Endothelial cell of umbilical vein (primary cell): ENCODE measurements at regions not wholly inside any gene's neighbourhood (a gene's known extent, or its start where the extent isn't known, plus 50 kb on each side); places are given as distances from the start of the nearest gene placed in this dataset.

Source experiments
- BruUV-seq: library from RNA; stranded (reverse); fragments of 400-500 nt; replicated peaks from 2 replicates; lab custom pipeline; 2021; lab: Mats Ljungman, UMichigan
- CTCF ChIA-PET: fragments of 300-600, 350-600 bp; sonication (Branson Sonifier 250); formaldehyde crosslinking; loops from one replicate; lab custom pipeline; 2021; ENCODE audit warnings: antibody characterized with exemption, inconsistent platforms; lab: Charles Lee
- POLR2A ChIA-PET: fragments of 300-600, 350-600 bp; sonication (Branson Sonifier 250); formaldehyde crosslinking; loops from one replicate; lab custom pipeline; 2021; ENCODE audit warnings: antibody characterized with exemption, inconsistent platforms; lab: Charles Lee
- DNase-seq: peaks from one replicate; pipeline ENCODE4 v3.0.0-alpha.2; 2011; ENCODE audit warnings: low read depth, low spot score
- FAIRE-seq: peaks from 2 replicates; lab custom pipeline; 2011; peaks lifted over from hg19 to GRCh38; lab: Jason Lieb, UNC
- H2AFZ ChIP-seq: 2 replicates; pipeline ENCODE4 v1.6.0; 2012; ENCODE audit warnings: low read depth, low read length, control low read depth, inconsistent platforms
- H3K27ac ChIP-seq: 2 replicates; pipeline ENCODE4 v1.5.1; 2011; ENCODE audit warnings: low read depth, mild to moderate bottlenecking, control low read depth, low read length, moderate library complexity; ENCODE audit not compliant: insufficient read depth
- H3K27me3 ChIP-seq, 2 experiments: 2 replicates each; pipeline versions ENCODE4 v1.6.0 to v1.6.1; 2011; ENCODE audit warnings: low read length in 2 of 2, mixed read lengths in 1 of 2; ENCODE audit not compliant: control insufficient read depth in 2 of 2, insufficient read depth in 2 of 2
- H3K36me3 ChIP-seq, 2 experiments: 2 replicates in 1 of 2; 3 replicates in 1 of 2; pipeline ENCODE4 v1.5.1; 2011; ENCODE audit warnings: low read length in 2 of 2, mild to moderate bottlenecking in 1 of 2, moderate library complexity in 1 of 2; ENCODE audit not compliant: control insufficient read depth in 2 of 2, insufficient read depth in 2 of 2; ENCODE audit errors: extremely low read depth in 1 of 2
- H3K4me1 ChIP-seq: 3 replicates; pipeline ENCODE4 v1.5.1; 2011; ENCODE audit warnings: mild to moderate bottlenecking, low read length; ENCODE audit not compliant: control insufficient read depth, insufficient read depth; ENCODE audit errors: extremely low read depth
- H3K4me2 ChIP-seq: 2 replicates; pipeline ENCODE4 v1.6.1; 2011; ENCODE audit warnings: low read length, control low read depth, mixed read lengths; ENCODE audit not compliant: insufficient read depth
- H3K4me3 ChIP-seq, 3 experiments: fragments of 200-600 bp in 1 of 3; sonication (generic), shearing (Covaris generic) in 1 of 3; replicated peaks in 1 of 3; 2 replicates each; pipeline ENCODE4 v1.5.1; 2011 to 2016; ENCODE audit warnings: control low read depth in 3 of 3, low read length in 3 of 3, mild to moderate bottlenecking in 2 of 3, inconsistent platforms in 1 of 3, low read depth in 1 of 3, moderate library complexity in 1 of 3; ENCODE audit not compliant: insufficient read depth in 1 of 3
- H3K79me2 ChIP-seq: 2 replicates; pipeline ENCODE4 v1.6.0; 2012; ENCODE audit warnings: low read length, inconsistent platforms; ENCODE audit not compliant: control insufficient read depth, insufficient read depth
- H3K9ac ChIP-seq: replicated peaks from 2 replicates; pipeline ENCODE3; 2011; ENCODE audit warnings: low read length, control low read depth; ENCODE audit not compliant: insufficient read depth; ENCODE audit errors: extremely low read depth
- H3K9me1 ChIP-seq: replicated peaks from 3 replicates; pipeline ENCODE4 v1.6.0; 2011; ENCODE audit warnings: mild to moderate bottlenecking, low read length; ENCODE audit not compliant: control insufficient read depth, insufficient read depth; ENCODE audit errors: extremely low read depth
- H3K9me3 ChIP-seq: replicated peaks from 2 replicates; pipeline ENCODE4 v1.5.1; 2012; ENCODE audit warnings: low read length, inconsistent platforms; ENCODE audit not compliant: control insufficient read depth, insufficient read depth
- H4K20me1 ChIP-seq: replicated peaks from 2 replicates; pipeline ENCODE3; 2011; ENCODE audit warnings: mild to moderate bottlenecking, low read length; ENCODE audit not compliant: control insufficient read depth, insufficient read depth; ENCODE audit errors: extremely low read depth
- CTCF ChIP-seq, 2 donors: IDR thresholded peaks; 1 replicate in 1 of 2; 2 replicates in 1 of 2; pipeline ENCODE4 v1.5.1; 2011; ENCODE audit warnings: low read length in 2 of 2, mild to moderate bottlenecking in 2 of 2, moderate library complexity in 2 of 2, control low read depth in 1 of 2, inconsistent platforms in 1 of 2, low read depth in 1 of 2; ENCODE audit not compliant: insufficient read depth in 1 of 2; ENCODE audit errors: extremely low read depth in 1 of 2
- EZH2 ChIP-seq: IDR thresholded peaks from 2 replicates; pipeline ENCODE4 v1.6.1; 2012; ENCODE audit warnings: borderline replicate concordance, low read depth, mild to moderate bottlenecking, moderate library complexity, low read length, inconsistent platforms; ENCODE audit not compliant: severe bottlenecking
- FOS ChIP-seq: IDR thresholded peaks from 2 replicates; pipeline ENCODE4 v1.6.1; 2011; ENCODE audit warnings: mild to moderate bottlenecking, low read length, moderate library complexity, borderline replicate concordance; ENCODE audit not compliant: insufficient read depth
- GATA2 ChIP-seq: IDR thresholded peaks from 2 replicates; pipeline ENCODE4 v1.7.0; 2011; ENCODE audit warnings: low read depth, mild to moderate bottlenecking, moderate library complexity, mixed read lengths, low read length; ENCODE audit not compliant: insufficient read length, insufficient read depth
- JUN ChIP-seq: IDR thresholded peaks from 2 replicates; pipeline ENCODE4 v1.6.1; 2011; ENCODE audit warnings: borderline replicate concordance, low read depth; ENCODE audit not compliant: insufficient read length, insufficient read depth
- MAX ChIP-seq: IDR thresholded peaks from 2 replicates; pipeline ENCODE4 v1.6.1; 2011; ENCODE audit not compliant: insufficient read depth, insufficient read length
- MYC ChIP-seq: IDR thresholded peaks from one replicate; pipeline ENCODE4 v1.6.1; 2011; ENCODE audit warnings: mild to moderate bottlenecking, low read depth, low read length
- POLR2A ChIP-seq: IDR thresholded peaks from 2 replicates; pipeline ENCODE4 v1.6.1; 2012; ENCODE audit warnings: low read depth, mild to moderate bottlenecking, control low read depth, low read length
- POLR2AphosphoS5 ChIP-seq: IDR thresholded peaks from 2 replicates; pipeline ENCODE4 v1.6.1; 2012; ENCODE audit warnings: low read depth, mild to moderate bottlenecking, control low read depth, low read length, moderate library complexity; ENCODE audit not compliant: insufficient read depth
- dilution Hi-C: fragments of 300-500 bp; cut with MboI; formaldehyde crosslinking; loops from one replicate; pipeline ENCODE4 v1.15.0; 2019; ENCODE audit warnings: low sequenced_read_pairs; ENCODE audit not compliant: extremely low pct_ligation_motif_present
- intact Hi-C: fragments of 100-400 bp; cut with micrococcal nuclease; formaldehyde crosslinking; loops from one replicate; pipeline ENCODE4 v1.10.0; 2022

- dilution Hi-C loops, result no loop called here
- H3K9me3 ChIP-seq, result no peaks in the 10 kb centered on the region
- H3K4me2 ChIP-seq, result no peak overlapping the region
- H3K4me3 ChIP-seq, result no peak overlapping the region
- TF ChIP-seq MAX (no peak), POLR2A (no peak), MYC (no peak), CTCF (IDR thresholded peaks at IDR 0.05; ENCODE audit: extremely low read depth in 1 of 2, insufficient read depth in 1 of 2, low read depth in 1 of 2, low read length in 2 of 2) (no peak), POLR2AphosphoS5 (no peak), GATA2 (no peak), EZH2 (no peak), JUN (no peak), FOS (no peak)
- no peaks in the 10 kb centered on the region for H3K9me1 ChIP-seq
- H3K79me2 ChIP-seq, result no peaks in the 10 kb centered on the region
- ChIA-PET POLR2A (no interaction called here), CTCF (no interaction called here)
- no peak overlapping the region for H3K27ac ChIP-seq
- no peak for DNase-seq
- no peaks in the 10 kb centered on the region for H3K4me1 ChIP-seq
- FAIRE-seq, result no peak
- no peaks in the 10 kb centered on the region for H3K27me3 ChIP-seq
- intact Hi-C loops, result no loop called here
- no peaks in the 10 kb centered on the region for H4K20me1 ChIP-seq
- H2AFZ ChIP-seq, result no peak overlapping the region
- H3K9ac ChIP-seq, result no peak overlapping the region
- BruUV-seq, result no TSS peak
- no peaks in the 10 kb centered on the region for H3K36me3 ChIP-seq
Measured at GRCh38 chr1:244112041-244112440, 61.0 kb downstream of the ZBTB18 start.
